Natural killer cell treated with Interleukin-12 subunit alpha and Interleukin-12 subunit beta and Interleukin-15 and Interleukin-18, amount 100 ng/mL, for 72 hours (primary cell): ENCODE measurements at regions not wholly inside any gene's neighbourhood (a gene's known extent, or its start where the extent isn't known, plus 50 kb on each side); places are given as distances from the start of the nearest gene placed in this dataset.
"Not testable (repeated sequence)": the region's sequence is repeated elsewhere in the genome, so short reads cannot be mapped to it uniquely, and the experiment has no call there.

Experiments used
- ATAC-seq, 2 donors: fragments of 150-1000 bp; cut with Tn5 transposase in 1 of 2; sonication (Bioruptor Pico), chemical (Tn5 transposase) in 1 of 2; 2 replicates each; pipeline ENCODE4 v1.10.0; 2021
- DNase-seq: peaks from one replicate; pipeline ENCODE4 v3.0.0; 2022; ENCODE audit warnings: low spot score
- H3K27ac Mint-ChIP-seq, 2 donors: 1 replicate in 1 of 2; 2 replicates in 1 of 2; pipeline ENCODE4 v1.8.0; 2022; ENCODE audit warnings: mixed read lengths in 2 of 2, mild to moderate bottlenecking in 1 of 2, moderate library complexity in 1 of 2
- H3K27me3 Mint-ChIP-seq, 2 donors: 1 replicate in 1 of 2; 2 replicates in 1 of 2; pipeline ENCODE4 v1.8.0; 2022; ENCODE audit warnings: mixed read lengths in 2 of 2
- H3K36me3 Mint-ChIP-seq: one replicate; pipeline ENCODE4 v1.8.0; 2022; ENCODE audit warnings: mixed read lengths
- H3K4me1 Mint-ChIP-seq, 2 donors: 1 replicate in 1 of 2; 2 replicates in 1 of 2; pipeline ENCODE4 v1.8.0; 2022; ENCODE audit warnings: low read depth in 2 of 2, mixed read lengths in 2 of 2, mild to moderate bottlenecking in 1 of 2
- H3K4me3 Mint-ChIP-seq: one replicate; pipeline ENCODE4 v1.8.0; 2022; ENCODE audit warnings: mixed read lengths
- H3K9me3 Mint-ChIP-seq: 2 replicates; pipeline ENCODE4 v1.8.0; 2022; ENCODE audit warnings: mixed read lengths

DNA sequence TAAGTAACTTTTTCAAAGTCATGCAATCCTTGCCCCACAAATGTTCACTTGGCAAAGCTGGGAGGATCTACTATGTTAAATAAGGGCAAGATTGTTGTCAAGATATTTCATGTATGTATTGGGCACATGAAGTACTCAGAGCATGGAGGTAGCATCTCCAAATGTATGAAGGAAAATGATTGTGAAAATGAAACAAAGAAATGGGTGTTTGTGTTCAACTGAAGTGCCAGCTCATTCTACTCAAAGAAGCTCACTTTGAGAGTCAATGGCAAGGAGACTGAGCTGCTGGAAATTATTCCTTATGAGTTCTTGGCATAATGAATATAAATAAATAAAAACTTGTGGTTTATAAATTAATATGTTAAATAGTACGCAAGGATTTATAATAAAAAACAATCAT, 124.5 kb upstream of the ARSJ start:
- H3K27ac Mint-ChIP-seq = no peak overlapping the region
- H3K27me3 Mint-ChIP-seq = peaks cover 4 to 12% of the 10 kb centered on the region in 2 donors
- no peaks in the 10 kb centered on the region for H3K4me1 Mint-ChIP-seq
- H3K36me3 Mint-ChIP-seq = no peaks in the 10 kb centered on the region
- H3K9me3 Mint-ChIP-seq = no peaks in the 10 kb centered on the region
- H3K4me3 Mint-ChIP-seq = no peak overlapping the region
- ATAC-seq = no peak
- DNase-seq = no peak

DNA sequence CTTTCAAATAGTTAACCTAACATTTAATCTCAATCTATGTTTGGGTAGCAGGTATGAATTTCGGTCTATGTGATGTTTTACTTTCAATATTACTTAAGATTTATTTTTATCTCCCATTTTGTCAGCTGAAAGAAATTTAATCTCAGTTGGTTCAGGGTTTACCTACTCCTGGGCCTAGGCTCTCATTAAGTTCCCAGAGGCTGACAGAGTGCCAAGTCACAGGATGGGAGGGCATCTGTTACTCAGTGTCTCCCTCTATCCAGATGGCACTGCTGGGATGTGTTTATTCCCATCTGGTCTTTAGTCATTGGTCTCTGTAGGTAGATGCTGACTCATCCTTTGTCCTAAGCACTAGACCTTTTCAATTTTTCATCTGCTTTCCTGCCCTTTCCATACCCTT, 129.4 kb upstream of the ARSJ start:
- H3K36me3 Mint-ChIP-seq = no peaks in the 10 kb centered on the region
- no peak for DNase-seq
- peaks cover 0 to 10% of the 10 kb centered on the region in 2 donors for H3K27me3 Mint-ChIP-seq
- H3K9me3 Mint-ChIP-seq = no peaks in the 10 kb centered on the region
- no peak overlapping the region for H3K4me3 Mint-ChIP-seq
- ATAC-seq = no peak
- no peaks in the 10 kb centered on the region for H3K4me1 Mint-ChIP-seq
- H3K27ac Mint-ChIP-seq = no peak overlapping the region

DNA sequence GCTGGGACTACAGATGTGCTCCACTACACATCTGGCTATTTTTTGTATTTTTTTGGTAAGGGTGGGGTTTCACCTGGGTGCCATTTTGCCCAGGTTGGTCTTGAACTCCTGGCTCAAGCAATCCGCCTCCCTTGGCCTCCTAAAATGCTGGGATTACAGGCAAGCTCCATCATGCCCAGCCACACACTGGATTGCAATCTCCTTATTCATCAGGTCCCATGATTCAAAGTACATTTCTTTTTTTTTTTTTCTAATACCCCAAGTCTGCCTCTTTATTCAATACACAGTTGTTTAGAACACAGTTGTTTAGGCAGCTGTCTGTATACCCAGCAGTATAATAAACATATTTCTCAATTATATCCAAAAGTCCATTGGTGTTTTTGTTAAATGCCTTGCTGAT, 130.3 kb upstream of the ARSJ start:
- H3K4me3 Mint-ChIP-seq = no peak overlapping the region
- H3K9me3 Mint-ChIP-seq = no peaks in the 10 kb centered on the region
- ATAC-seq = no peak

DNA sequence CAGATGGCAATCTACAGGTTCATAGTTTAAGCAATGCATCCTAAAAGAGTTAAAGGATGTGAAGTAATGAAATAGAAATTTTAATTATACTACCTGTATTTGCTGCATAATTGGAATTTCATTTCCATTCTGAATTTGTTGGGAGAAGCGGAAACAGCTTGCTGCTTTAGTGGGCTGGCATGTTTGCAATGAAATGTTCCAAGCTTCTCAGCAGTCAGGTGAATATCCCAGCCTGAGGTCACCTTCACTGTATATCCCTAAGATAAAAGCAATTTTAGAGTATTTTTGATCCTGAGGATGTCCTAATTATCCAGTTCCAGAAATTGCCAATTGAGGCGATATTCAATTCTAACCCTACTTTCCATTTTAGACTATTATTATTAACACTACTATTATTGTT, 136.1 kb upstream of the ARSJ start:
- H3K4me1 Mint-ChIP-seq = no peaks in the 10 kb centered on the region
- no peak overlapping the region for H3K4me3 Mint-ChIP-seq
- DNase-seq = no peak
- no peak for ATAC-seq
- H3K27ac Mint-ChIP-seq = no peak overlapping the region
- no peaks in the 10 kb centered on the region for H3K36me3 Mint-ChIP-seq
- H3K27me3 Mint-ChIP-seq = peaks cover 0 to 3% of the 10 kb centered on the region in 2 donors
- no peaks in the 10 kb centered on the region for H3K9me3 Mint-ChIP-seq

More for the DNA sequence above, 130.3 kb upstream of the ARSJ start:
- peaks cover 0 to 6% of the 10 kb centered on the region in 2 donors for H3K27me3 Mint-ChIP-seq
- DNase-seq = no peak
- no peak overlapping the region for H3K27ac Mint-ChIP-seq
- H3K4me1 Mint-ChIP-seq = no peaks in the 10 kb centered on the region
- no peaks in the 10 kb centered on the region for H3K36me3 Mint-ChIP-seq

DNA sequence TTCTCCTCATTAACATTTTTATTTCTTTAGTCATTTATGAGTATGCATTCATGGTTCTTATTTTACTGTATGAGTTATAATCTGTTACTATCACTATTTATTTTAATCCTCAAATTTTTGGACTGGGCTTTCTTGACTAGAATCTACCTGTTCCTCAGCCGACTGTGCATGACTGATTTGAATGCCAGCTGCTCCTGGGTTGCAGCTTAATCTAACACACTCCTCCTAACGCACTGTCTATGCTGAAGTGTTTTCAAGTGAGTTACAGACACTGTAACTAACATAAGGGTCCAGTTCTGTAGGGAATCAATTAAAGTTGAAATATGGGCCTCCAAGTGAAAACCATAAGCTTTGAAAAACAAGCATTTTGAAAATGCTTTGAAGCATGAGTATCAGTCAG, 137.4 kb upstream of the ARSJ start:
- Mint-ChIP-seq H3K4me1 (no peaks in the 10 kb centered on the region), H3K9me3 (no peaks in the 10 kb centered on the region), H3K36me3 (no peaks in the 10 kb centered on the region), H3K4me3 (no peak overlapping the region), H3K27ac (no peak overlapping the region), H3K27me3 (peaks cover 0 to 3% of the 10 kb centered on the region in 2 donors)
- ATAC-seq = no peak
- DNase-seq = no peak

DNA sequence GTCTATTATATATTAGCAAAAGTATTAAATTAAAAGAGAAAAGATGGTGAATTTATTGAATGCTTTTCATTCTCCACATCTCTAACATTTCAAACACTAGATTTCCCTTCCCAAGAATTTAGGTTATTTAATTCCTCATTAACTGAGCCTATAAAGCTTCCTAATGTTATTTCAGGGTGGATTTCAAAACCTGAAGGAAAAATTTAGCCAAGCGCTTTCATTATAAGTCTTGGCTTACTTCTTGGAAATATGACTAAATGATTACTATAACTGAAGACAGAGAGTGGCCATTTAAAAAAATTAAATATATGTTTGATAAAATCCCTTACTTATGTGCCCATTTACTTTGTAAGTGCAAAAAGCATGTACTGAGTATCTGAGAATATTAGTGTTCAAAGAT, 141.8 kb upstream of the ARSJ start:
- H3K4me3 Mint-ChIP-seq = no peak overlapping the region
- no peak overlapping the region for H3K27ac Mint-ChIP-seq
- peaks cover 0 to 6% of the 10 kb centered on the region in 2 donors for H3K27me3 Mint-ChIP-seq
- DNase-seq (no peak), ATAC-seq (no peak)
- peaks cover 4% of the 10 kb centered on the region for H3K9me3 Mint-ChIP-seq
- H3K36me3 Mint-ChIP-seq = no peaks in the 10 kb centered on the region
- no peaks in the 10 kb centered on the region for H3K4me1 Mint-ChIP-seq

DNA sequence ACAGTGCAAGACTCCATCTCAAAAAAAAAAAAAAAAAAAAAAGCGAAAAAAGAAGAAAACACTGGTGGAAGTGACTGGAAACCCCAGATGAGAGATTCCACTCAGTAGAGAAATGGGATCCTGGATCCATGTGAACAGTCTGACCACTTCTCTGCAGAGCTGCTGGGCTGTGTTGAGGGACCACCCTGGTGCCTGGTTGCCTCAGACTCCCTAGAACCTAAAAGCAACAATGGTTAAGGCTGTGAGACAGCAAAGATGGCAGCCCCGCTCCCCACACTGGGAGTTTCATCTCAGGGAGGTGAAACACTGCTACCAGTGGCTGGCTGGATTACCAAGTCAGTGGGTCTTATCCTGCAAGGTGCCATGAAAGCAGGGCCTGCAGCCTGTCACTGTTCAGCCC, 152.8 kb upstream of the ARSJ start:
- H3K9me3 Mint-ChIP-seq = peaks cover 6% of the 10 kb centered on the region
- ATAC-seq (no peak), DNase-seq (no peak)
- peaks cover 8 to 13% of the 10 kb centered on the region in 2 donors for H3K27me3 Mint-ChIP-seq
- H3K4me3 Mint-ChIP-seq = no peak overlapping the region
- no peaks in the 10 kb centered on the region for H3K36me3 Mint-ChIP-seq
- H3K4me1 Mint-ChIP-seq = no peaks in the 10 kb centered on the region
- H3K27ac Mint-ChIP-seq = no peak overlapping the region

DNA sequence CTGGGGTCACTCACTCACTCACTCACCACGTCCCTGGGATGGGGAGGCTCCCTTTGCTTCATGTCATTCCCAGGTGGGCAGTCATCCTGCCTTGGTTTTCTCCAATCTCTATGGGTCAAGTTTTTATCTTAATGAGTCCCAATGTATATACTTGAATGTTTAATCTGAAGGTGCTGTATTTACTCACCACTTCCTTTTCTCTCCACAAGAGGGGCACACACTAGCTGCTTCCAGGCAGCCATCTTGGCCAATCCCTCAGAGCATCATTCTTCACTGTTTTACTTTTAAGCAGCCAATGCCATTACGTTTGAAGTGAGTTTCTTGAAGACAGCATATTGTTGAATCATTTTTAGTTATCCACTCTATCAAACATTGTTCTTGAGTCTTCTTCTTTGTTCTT, 153.4 kb upstream of the ARSJ start:
- ATAC-seq = no peak
- peaks cover 6% of the 10 kb centered on the region for H3K9me3 Mint-ChIP-seq
- H3K4me3 Mint-ChIP-seq = no peak overlapping the region
- peaks cover 5 to 13% of the 10 kb centered on the region in 2 donors for H3K27me3 Mint-ChIP-seq
- H3K36me3 Mint-ChIP-seq = no peaks in the 10 kb centered on the region
- no peak overlapping the region for H3K27ac Mint-ChIP-seq
- no peak for DNase-seq
- no peaks in the 10 kb centered on the region for H3K4me1 Mint-ChIP-seq

DNA sequence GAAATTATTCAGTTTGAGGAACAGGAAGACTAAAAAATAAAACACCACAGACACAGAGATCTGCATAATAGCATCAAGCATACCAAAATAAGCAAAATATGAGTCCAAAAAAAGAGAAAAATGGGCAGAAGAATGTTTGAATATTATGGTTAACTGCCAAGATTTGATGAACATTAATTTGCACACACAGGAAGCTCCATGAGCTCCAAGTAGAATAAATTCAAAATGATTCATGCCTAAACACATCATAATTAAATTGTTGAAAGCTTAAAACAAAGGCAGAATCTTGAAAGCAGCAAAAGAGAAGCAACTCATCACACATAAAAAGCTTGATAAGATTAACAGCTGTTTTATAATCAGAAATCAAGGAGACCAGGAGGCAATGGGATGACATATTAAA, 156.6 kb upstream of the ARSJ start:
- H3K4me3 Mint-ChIP-seq = no peak overlapping the region
- DNase-seq = no peak
- ATAC-seq = no peak
- no peak overlapping the region for H3K27ac Mint-ChIP-seq
- H3K27me3 Mint-ChIP-seq = peaks cover 3 to 6% of the 10 kb centered on the region in 2 donors
- H3K4me1 Mint-ChIP-seq = no peaks in the 10 kb centered on the region
- peaks cover 3% of the 10 kb centered on the region for H3K9me3 Mint-ChIP-seq
- no peaks in the 10 kb centered on the region for H3K36me3 Mint-ChIP-seq

DNA sequence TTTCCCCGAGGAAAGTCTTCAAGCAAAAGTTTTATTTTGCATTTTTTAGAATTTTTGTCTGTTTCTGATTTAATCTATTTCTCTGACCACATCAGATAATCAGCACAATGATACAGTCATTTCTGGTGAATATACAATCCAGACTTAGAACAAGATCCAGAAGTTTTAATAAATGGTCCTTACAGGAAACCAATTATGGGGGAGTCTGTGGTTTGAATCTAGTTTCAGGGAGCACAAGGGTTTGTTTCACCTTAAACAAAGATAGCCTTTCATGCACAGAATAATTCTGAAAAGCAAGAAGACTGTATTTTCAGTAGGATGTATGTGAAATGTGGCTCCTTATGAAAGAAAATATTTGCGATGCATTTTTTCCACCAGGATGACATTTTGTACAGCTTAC, 158.5 kb upstream of the ARSJ start:
- no peaks in the 10 kb centered on the region for H3K36me3 Mint-ChIP-seq
- no peak overlapping the region for H3K4me3 Mint-ChIP-seq
- peaks cover under 1% of the 10 kb centered on the region for H3K9me3 Mint-ChIP-seq
- H3K27ac Mint-ChIP-seq = no peak overlapping the region
- ATAC-seq = no peak
- no peak for DNase-seq
- peaks cover under 1 to 22% of the 10 kb centered on the region in 2 donors for H3K27me3 Mint-ChIP-seq
- H3K4me1 Mint-ChIP-seq = no peaks in the 10 kb centered on the region

DNA sequence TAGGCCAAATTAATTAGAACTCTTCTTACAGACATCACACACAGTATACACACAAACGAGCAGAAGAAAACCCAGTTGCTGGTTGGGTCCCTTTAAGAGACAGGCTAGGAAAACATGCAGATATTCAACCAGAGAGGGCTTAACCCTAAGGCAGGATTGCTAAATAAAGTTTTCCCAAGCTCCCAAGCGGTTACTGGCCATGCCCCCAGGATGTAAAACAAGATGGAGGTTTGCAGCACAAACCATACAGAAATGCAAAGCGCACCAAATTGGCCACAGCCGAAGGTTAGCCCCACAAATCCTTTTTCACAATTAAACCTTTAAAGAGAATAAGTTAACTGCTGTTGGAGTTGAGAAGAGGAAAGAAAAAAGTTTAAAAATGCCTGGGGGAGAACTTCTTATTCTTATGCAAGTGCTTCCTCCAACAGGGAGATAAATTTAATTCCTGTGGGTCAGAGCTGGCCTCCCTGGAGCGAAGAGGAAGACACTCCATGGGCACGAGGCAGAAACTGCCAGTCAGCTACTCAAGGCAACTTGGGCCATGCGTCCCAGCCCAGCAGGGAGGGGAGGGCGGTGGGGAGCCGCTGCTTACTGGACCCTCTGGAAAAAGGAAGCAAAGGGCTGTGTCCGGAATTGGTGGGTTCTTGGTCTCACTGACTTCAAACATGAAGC, 167.6 kb upstream of the ARSJ start:
- Mint-ChIP-seq H3K27me3 (peaks cover 5 to 10% of the 10 kb centered on the region in 2 donors), H3K36me3 (no peaks in the 10 kb centered on the region), H3K9me3 (no peaks in the 10 kb centered on the region), H3K4me3 (peak overlapping the region; percentile 67), H3K4me1 (peaks cover 5 to 6% of the 10 kb centered on the region in 2 donors), H3K27ac (peak overlapping the region in 1 of 2 donors; percentile 22)
- DNase-seq = no peak
- ATAC-seq = no peak

DNA sequence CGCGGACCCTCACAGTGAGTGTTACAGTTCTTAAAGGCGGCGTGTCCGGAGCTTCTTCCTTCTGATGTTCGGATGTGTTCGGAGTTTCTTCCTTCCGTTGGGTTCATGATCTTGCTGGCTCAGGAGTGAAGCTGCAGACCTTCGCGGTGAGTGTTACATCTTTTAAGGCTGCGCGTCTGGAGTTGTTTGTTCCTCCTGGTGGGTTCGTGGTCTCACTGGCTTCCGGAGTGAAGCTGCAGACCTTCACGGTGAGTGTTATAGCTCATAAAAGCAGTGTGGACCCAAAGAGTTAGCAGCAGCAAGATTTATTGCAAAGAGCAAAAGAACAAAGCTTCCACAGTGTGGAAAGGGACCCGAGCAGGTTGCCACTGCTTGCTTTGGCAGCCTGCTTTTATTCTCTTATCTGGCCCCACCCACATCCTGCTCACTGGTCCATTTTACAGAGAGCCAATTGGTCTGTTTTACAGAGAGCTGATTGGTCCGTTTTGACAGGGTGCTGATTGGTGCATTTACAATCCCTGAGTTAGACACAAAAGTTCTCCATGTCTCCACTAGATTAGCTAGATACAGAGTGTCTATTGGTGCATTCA, 168.3 kb upstream of the ARSJ start:
- H3K36me3 Mint-ChIP-seq, H3K4me1 Mint-ChIP-seq, DNase-seq, H3K9me3 Mint-ChIP-seq, ATAC-seq: not testable (repeated sequence)
- H3K4me3 Mint-ChIP-seq = peak overlapping the region; percentile 67
- peak overlapping the region in 1 of 2 donors; percentile 22 for H3K27ac Mint-ChIP-seq
- H3K27me3 Mint-ChIP-seq = peaks cover 0 to 10% of the 10 kb centered on the region in 2 donors

DNA sequence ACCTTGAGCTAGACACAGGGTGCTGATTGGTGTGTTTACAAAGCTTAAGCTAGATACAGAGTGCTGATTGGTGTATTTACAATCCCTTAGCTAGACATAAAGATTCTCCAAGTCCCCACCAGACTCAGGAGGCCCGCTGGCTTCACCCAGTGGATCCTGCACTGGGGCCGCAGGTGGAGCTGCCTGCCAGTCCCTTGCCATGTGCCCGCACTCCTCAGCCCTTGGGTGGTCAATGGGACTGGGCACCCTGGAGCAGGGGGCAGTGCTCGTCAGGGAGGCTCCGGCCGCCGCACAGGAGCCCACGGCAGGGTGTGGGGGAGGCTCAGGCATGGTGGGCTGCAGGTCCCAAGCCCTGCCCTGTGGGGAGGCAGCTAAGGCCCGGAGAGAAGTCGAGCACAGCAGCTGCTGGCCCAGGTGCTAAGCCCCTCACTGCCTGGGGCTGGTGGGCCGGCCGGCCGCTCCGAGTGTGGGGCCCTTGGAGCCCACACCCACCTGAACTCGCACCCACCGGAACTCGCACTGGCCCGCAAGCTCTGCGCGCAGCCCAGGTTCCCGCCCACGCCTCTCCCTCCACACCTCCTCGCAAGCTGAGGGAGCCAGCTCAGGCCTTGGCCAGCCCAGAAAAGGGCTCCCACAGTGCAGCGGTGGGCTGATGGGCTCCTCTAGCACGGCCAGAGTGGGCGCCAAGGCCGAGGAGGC, 169.1 kb upstream of the ARSJ start:
- not testable (repeated sequence) for H3K4me1 Mint-ChIP-seq, H3K27ac Mint-ChIP-seq

DNA sequence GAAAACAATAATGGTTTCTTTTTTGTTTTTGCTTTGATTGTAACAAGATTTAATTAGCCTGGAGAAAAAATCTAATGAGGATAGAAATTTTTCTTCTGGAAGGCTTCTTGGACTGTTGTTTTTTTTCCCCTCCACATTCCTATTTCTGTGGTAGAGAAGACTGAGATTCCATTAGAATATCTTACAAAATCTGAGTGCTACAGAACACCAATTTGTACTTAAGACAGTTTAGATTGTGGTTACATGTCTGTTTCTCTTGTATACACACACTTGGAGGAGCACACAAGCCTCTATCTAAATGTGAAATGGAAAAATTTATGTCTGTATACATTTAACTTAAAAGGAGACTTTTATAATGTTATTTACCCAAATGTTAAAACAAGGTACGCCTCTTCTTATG, 176.9 kb upstream of the ARSJ start:
- H3K36me3 Mint-ChIP-seq = no peaks in the 10 kb centered on the region
- H3K27me3 Mint-ChIP-seq = peaks cover 4 to 7% of the 10 kb centered on the region in 2 donors
- ATAC-seq (no peak), DNase-seq (no peak)
- no peak overlapping the region for H3K27ac Mint-ChIP-seq
- no peak overlapping the region for H3K4me3 Mint-ChIP-seq
- H3K4me1 Mint-ChIP-seq = no peaks in the 10 kb centered on the region
- no peaks in the 10 kb centered on the region for H3K9me3 Mint-ChIP-seq

More for the DNA sequence above, 169.1 kb upstream of the ARSJ start:
- H3K27me3 Mint-ChIP-seq = peaks cover 0 to 10% of the 10 kb centered on the region in 2 donors
- H3K36me3 Mint-ChIP-seq, ATAC-seq, H3K9me3 Mint-ChIP-seq, DNase-seq, H3K4me3 Mint-ChIP-seq: not testable (repeated sequence)
